IMR-90 (cell line): ENCODE measurements at regions not wholly inside any gene's neighbourhood (a gene's known extent, or its start where the extent isn't known, plus 50 kb on each side); places are given as distances from the start of the nearest gene placed in this dataset.

Experiments
- ATAC-seq: fragments of 200-7000 bp; cut with Tn5 transposase; 2 replicates; pipeline ENCODE4 v1.9.1; 2020; ENCODE audit warnings: low read depth, mild to moderate bottlenecking, moderate library complexity
- BruUV-seq: library from RNA; stranded (reverse); fragments of 400-500 nt; replicated peaks from 2 replicates; lab custom pipeline; 2021; lab: Mats Ljungman, UMichigan
- CTCF ChIA-PET: fragments of 300-600 bp; formaldehyde crosslinking; extraction: SDS; loops from one replicate; lab custom pipeline; 2021; ENCODE audit warnings: antibody characterized with exemption; lab: Yijun Ruan, JAX
- POLR2A ChIA-PET: fragments of 300-600 bp; sonication (Branson Sonifier 250); formaldehyde crosslinking; loops from one replicate; lab custom pipeline; 2022; ENCODE audit warnings: antibody characterized with exemption; ENCODE audit not compliant: unreplicated experiment; lab: Charles Lee
- DNase-seq: peaks from one replicate; pipeline ENCODE4 v3.0.0; 2013
- H2AFZ ChIP-seq: replicated peaks from 2 replicates; pipeline ENCODE3; 2013; ENCODE audit warnings: low read length, mild to moderate bottlenecking; ENCODE audit not compliant: poor library complexity
- H2AK5ac ChIP-seq: 2 replicates; pipeline ENCODE4 v1.6.1; 2013; ENCODE audit warnings: low read depth, low read length, inconsistent platforms
- H2AK9ac ChIP-seq: replicated peaks from 2 replicates; pipeline ENCODE3; 2013; ENCODE audit warnings: mild to moderate bottlenecking, low read depth, low read length, moderate library complexity; ENCODE audit not compliant: poor library complexity
- H2BK120ac ChIP-seq: 2 replicates; pipeline ENCODE4 v1.6.1; 2013; ENCODE audit warnings: low read depth, low read length, inconsistent platforms
- H2BK15ac ChIP-seq: 3 replicates; pipeline ENCODE4 v1.6.1; 2013; ENCODE audit warnings: low read depth, low read length, inconsistent platforms
- H2BK20ac ChIP-seq: 2 replicates; pipeline ENCODE4 v1.6.1; 2013; ENCODE audit warnings: low read depth, mild to moderate bottlenecking, inconsistent platforms, low read length, moderate library complexity
- H2BK5ac ChIP-seq: 2 replicates; pipeline ENCODE4 v1.6.1; 2013; ENCODE audit warnings: mild to moderate bottlenecking, low read depth, low read length, inconsistent platforms; ENCODE audit not compliant: poor library complexity, severe bottlenecking
- H3K14ac ChIP-seq: replicated peaks from 2 replicates; pipeline ENCODE4 v1.6.1; 2013; ENCODE audit warnings: low read depth, low read length, inconsistent platforms
- H3K18ac ChIP-seq: 2 replicates; pipeline ENCODE4 v1.6.1; 2013; ENCODE audit warnings: low read depth, low read length, control low read depth
- H3K23ac ChIP-seq: 2 replicates; pipeline ENCODE4 v1.6.1; 2013; ENCODE audit warnings: low read depth, low read length, inconsistent platforms
- H3K27ac ChIP-seq: 2 replicates; pipeline ENCODE4 v1.5.1; 2013; ENCODE audit warnings: mild to moderate bottlenecking, control low read depth, low read length; ENCODE audit not compliant: insufficient read depth
- H3K27me3 ChIP-seq: 2 replicates; pipeline ENCODE4 v1.6.1; 2013; ENCODE audit warnings: low read length; ENCODE audit not compliant: control insufficient read depth, insufficient read depth
- H3K36me3 ChIP-seq: 2 replicates; pipeline ENCODE4 v1.6.1; 2013; ENCODE audit warnings: low read length, mixed read lengths; ENCODE audit not compliant: control insufficient read depth, insufficient read depth
- H3K4ac ChIP-seq: 2 replicates; pipeline ENCODE4 v1.6.1; 2013; ENCODE audit warnings: low read depth, low read length, inconsistent platforms
- H3K4me1 ChIP-seq: 2 replicates; pipeline ENCODE4 v1.6.1; 2013; ENCODE audit warnings: low read length, mixed read lengths; ENCODE audit not compliant: control insufficient read depth, insufficient read depth
- H3K4me2 ChIP-seq: 2 replicates; pipeline ENCODE4 v1.6.1; 2013; ENCODE audit warnings: low read depth, mild to moderate bottlenecking, control low read depth, low read length, moderate library complexity
- H3K4me3 ChIP-seq: 2 replicates; pipeline ENCODE4 v1.5.1; 2013; ENCODE audit warnings: low read depth, mild to moderate bottlenecking, control low read depth, low read length, moderate library complexity; ENCODE audit not compliant: insufficient read depth
- H3K56ac ChIP-seq: 2 replicates; pipeline ENCODE4 v1.6.1; 2013; ENCODE audit warnings: low read length, inconsistent platforms; ENCODE audit not compliant: insufficient read depth; ENCODE audit errors: extremely low read depth
- H3K79me1 ChIP-seq, 2 experiments: 2 replicates each; pipeline ENCODE4 v1.6.1; 2013; ENCODE audit warnings: low read length in 2 of 2, inconsistent platforms in 1 of 2, low read depth in 1 of 2
- H3K9ac ChIP-seq: 2 replicates; pipeline ENCODE4 v1.6.1; 2013; ENCODE audit warnings: low read depth, low read length, control low read depth
- H3K9me1 ChIP-seq: 2 replicates; pipeline ENCODE4 v1.6.1; 2013; ENCODE audit warnings: low read length, inconsistent platforms; ENCODE audit not compliant: insufficient read depth
- H3K9me3 ChIP-seq: 2 replicates; pipeline ENCODE4 v1.6.1; 2013; ENCODE audit warnings: low read length; ENCODE audit not compliant: control insufficient read depth, insufficient read depth
- H4K20me1 ChIP-seq: 2 replicates; pipeline ENCODE4 v1.6.1; 2013; ENCODE audit warnings: low read length, inconsistent platforms; ENCODE audit not compliant: insufficient read depth
- H4K5ac ChIP-seq: 2 replicates; pipeline ENCODE4 v1.6.1; 2013; ENCODE audit warnings: mild to moderate bottlenecking, low read depth, low read length, control low read depth
- H4K8ac ChIP-seq, 2 experiments: 2 replicates each; pipeline ENCODE4 v1.6.1; 2013; ENCODE audit warnings: low read depth in 2 of 2, low read length in 2 of 2, control low read depth in 1 of 2, inconsistent platforms in 1 of 2
- H4K91ac ChIP-seq: 2 replicates; pipeline ENCODE4 v1.6.1; 2013; ENCODE audit warnings: low read depth, low read length, inconsistent platforms; ENCODE audit not compliant: insufficient read depth
- BHLHE40 ChIP-seq: fragments of 150-350 bp; IDR thresholded peaks from 2 replicates; pipeline ENCODE4 v1.6.1; 2016; ENCODE audit warnings: mild to moderate bottlenecking, low read depth, low read length
- CEBPB ChIP-seq: IDR thresholded peaks from 2 replicates; pipeline ENCODE4 v1.6.1; 2012; ENCODE audit warnings: low read depth, low read length, improper control_type of control experiment
- CHD1 ChIP-seq: IDR thresholded peaks from 2 replicates; pipeline ENCODE4 v1.6.1; 2012; ENCODE audit warnings: low read depth, low read length, improper control_type of control experiment
- FOS ChIP-seq: fragments of 150-350 bp; IDR thresholded peaks from 2 replicates; pipeline ENCODE4 v1.6.1; 2016; ENCODE audit warnings: low read depth, low read length
- MAFK ChIP-seq: IDR thresholded peaks from 2 replicates; pipeline ENCODE4 v1.6.1; 2012; ENCODE audit warnings: low read depth, low read length, improper control_type of control experiment
- MAZ ChIP-seq: IDR thresholded peaks from 2 replicates; pipeline ENCODE4 v1.6.1; 2012; ENCODE audit warnings: low read depth, mild to moderate bottlenecking, low read length, improper control_type of control experiment, moderate library complexity, borderline replicate concordance
- MXI1 ChIP-seq: IDR thresholded peaks from 2 replicates; pipeline ENCODE4 v1.6.1; 2012; ENCODE audit warnings: low read depth, mild to moderate bottlenecking, low read length, moderate library complexity, borderline replicate concordance
- NFE2L2 ChIP-seq: fragments of 150-350 bp; IDR thresholded peaks from 2 replicates; pipeline ENCODE4 v1.6.1; 2016; ENCODE audit warnings: low read depth, mild to moderate bottlenecking, low read length
- POLR2A ChIP-seq: IDR thresholded peaks from 2 replicates; pipeline ENCODE4 v1.6.1; 2012; ENCODE audit warnings: mild to moderate bottlenecking, low read depth, low read length
- RAD21 ChIP-seq: IDR thresholded peaks from 2 replicates; pipeline ENCODE4 v1.6.1; 2012; ENCODE audit warnings: low read length, improper control_type of control experiment
- RCOR1 ChIP-seq: IDR thresholded peaks from 2 replicates; pipeline ENCODE4 v1.6.1; 2012; ENCODE audit warnings: mild to moderate bottlenecking, low read length, improper control_type of control experiment; ENCODE audit not compliant: insufficient replicate concordance
- RFX5 ChIP-seq: IDR thresholded peaks from 2 replicates; pipeline ENCODE4 v1.8.0; 2012; ENCODE audit warnings: low read depth, mild to moderate bottlenecking, low read length, moderate library complexity
- WGBS, 2 experiments: methylation state at CpG; one replicate each; pipeline versions ENCODE4 v1.1.5 to v1.1.7; 2013; ENCODE audit warnings: missing lambda C conversion rate in 2 of 2; ENCODE audit not compliant: insufficient read length in 1 of 2; ENCODE audit errors: extremely low coverage in 2 of 2; 5-methylcytosine and 5-hydroxymethylcytosine counted together
- dilution Hi-C: fragments of 300-500 bp; cut with HindIII; formaldehyde crosslinking; loops from one replicate; pipeline ENCODE4 v1.14.3; 2018; ENCODE audit warnings: low sequenced_read_pairs; ENCODE audit not compliant: unreplicated experiment
- in situ Hi-C: fragments of 300-500 bp; cut with MboI; formaldehyde crosslinking; loops from 3 replicates; pipeline ENCODE4 v1.14.3; 2019; ENCODE audit warnings: low sequenced_read_pairs, inconsistent platforms, mixed read lengths
- intact Hi-C: fragments of 100-400 bp; cut with micrococcal nuclease; formaldehyde crosslinking; loops from 2 replicates; pipeline ENCODE4 v1.10.0; 2022
- TF ChIP-seq, protein P1 (sequence below): fragments of 150-350 bp; IDR thresholded peaks from 2 replicates; pipeline ENCODE4 v1.6.1; 2017; ENCODE audit warnings: mild to moderate bottlenecking, antibody characterized with exemption, low read length, low read depth

DNA sequence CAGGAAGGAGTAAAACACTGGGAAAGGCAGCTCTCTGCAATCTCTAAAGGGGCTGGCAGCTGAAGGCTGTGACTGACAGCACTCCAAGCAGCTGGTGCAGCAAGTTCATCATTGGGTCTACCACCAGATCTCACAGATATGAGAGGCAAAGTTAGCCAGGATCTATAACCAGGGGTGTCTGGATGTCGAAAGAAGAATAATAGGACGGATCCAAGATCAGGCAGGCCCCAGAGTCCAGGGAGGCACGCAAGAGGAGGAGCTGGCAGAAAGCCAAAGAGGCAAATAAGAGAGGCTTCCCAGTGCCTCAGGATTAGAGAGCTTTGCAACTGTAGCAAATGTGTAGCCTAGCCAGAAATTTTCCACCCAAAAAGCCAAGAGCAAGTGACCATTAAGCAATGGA lies 77.1 kb downstream of the RBMXL2 start:
- no peaks in the 10 kb centered on the region for H3K79me1 ChIP-seq
- H2AFZ ChIP-seq, result no peak overlapping the region
- no peak overlapping the region for H2BK20ac ChIP-seq
- no peak overlapping the region for H3K56ac ChIP-seq
- no peaks in the 10 kb centered on the region for H3K36me3 ChIP-seq
- H3K4me1 ChIP-seq, result no peaks in the 10 kb centered on the region
- TF ChIP-seq, protein P1, sequence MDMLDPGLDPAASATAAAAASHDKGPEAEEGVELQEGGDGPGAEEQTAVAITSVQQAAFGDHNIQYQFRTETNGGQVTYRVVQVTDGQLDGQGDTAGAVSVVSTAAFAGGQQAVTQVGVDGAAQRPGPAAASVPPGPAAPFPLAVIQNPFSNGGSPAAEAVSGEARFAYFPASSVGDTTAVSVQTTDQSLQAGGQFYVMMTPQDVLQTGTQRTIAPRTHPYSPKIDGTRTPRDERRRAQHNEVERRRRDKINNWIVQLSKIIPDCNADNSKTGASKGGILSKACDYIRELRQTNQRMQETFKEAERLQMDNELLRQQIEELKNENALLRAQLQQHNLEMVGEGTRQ, result no peak
- TF ChIP-seq RCOR1 (no peak), BHLHE40 (no peak), CEBPB (no peak), RFX5 (no peak), CHD1 (no peak), RAD21 (no peak), FOS (no peak), NFE2L2 (no peak), MXI1 (no peak), MAZ (no peak), POLR2A (no peak), MAFK (no peak)
- no peak overlapping the region for H4K91ac ChIP-seq
- no peaks in the 10 kb centered on the region for H3K27me3 ChIP-seq
- ChIA-PET CTCF (no interaction called here), POLR2A (no interaction called here)
- no peak overlapping the region for H3K4me2 ChIP-seq
- H4K20me1 ChIP-seq, result no peaks in the 10 kb centered on the region
- 0% methylated on average over 1 of the region's 3 CpGs; no CpG with 5 or more reads in 1 of the 2 experiments for WGBS, 2 experiments
- DNase-seq, result no peak
- no peak overlapping the region for H2BK120ac ChIP-seq
- H3K4me3 ChIP-seq, result no peak overlapping the region
- no peak for ATAC-seq
- H3K9ac ChIP-seq, result no peak overlapping the region
- no peak overlapping the region for H2BK5ac ChIP-seq
- no peak overlapping the region for H4K5ac ChIP-seq
- intact Hi-C loops (no loop called here), in situ Hi-C loops (no loop called here), dilution Hi-C loops (no loop called here)
- H3K9me1 ChIP-seq, result no peaks in the 10 kb centered on the region
- no peak overlapping the region for H3K4ac ChIP-seq
- no peak overlapping the region for H3K14ac ChIP-seq
- no peak overlapping the region for H2BK15ac ChIP-seq
- no peak overlapping the region for H3K27ac ChIP-seq
- H2AK9ac ChIP-seq, result no peak overlapping the region
- no peak overlapping the region for H4K8ac ChIP-seq
- H2AK5ac ChIP-seq, result no peak overlapping the region
- no peak overlapping the region for H3K23ac ChIP-seq
- no TSS peak for BruUV-seq
- no peaks in the 10 kb centered on the region for H3K9me3 ChIP-seq
- no peak overlapping the region for H3K18ac ChIP-seq
